ENCODE measurements at regions not wholly inside any gene's neighbourhood (a gene's known extent, or its start where the extent isn't known, plus 50 kb on each side); places are given as distances from the start of the nearest gene placed in this dataset.

DNA sequence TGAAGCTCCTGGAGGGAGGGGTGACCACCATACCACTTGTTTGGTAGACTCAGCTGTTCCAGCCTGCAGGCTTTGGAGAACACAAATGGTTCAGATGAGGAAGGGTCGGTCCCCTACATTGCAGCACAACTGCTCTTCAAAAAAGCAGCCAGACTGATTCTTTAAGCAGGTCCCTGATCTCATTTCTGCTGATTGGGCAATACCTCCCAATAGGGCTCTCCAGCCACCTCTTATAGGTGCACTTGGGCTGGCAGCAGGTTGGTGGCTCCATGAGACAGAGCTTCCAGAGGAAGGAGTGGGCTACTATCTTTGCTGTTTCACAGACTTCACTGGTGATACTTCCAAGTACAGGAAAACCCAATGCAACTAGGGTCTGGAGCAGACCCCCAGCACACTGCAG, 65.9 kb upstream of the PEX5L start:
- H3K4me2 ChIP-seq: no peak overlapping the region
- peaks cover 5% of the 10 kb centered on the region; the same call in 1 of the 2 replicates for H3K9me2 ChIP-seq (ENCODE audit: insufficient read depth)
- TF ChIP-seq ZNF462 (CRISPR knock-in tag; IDR thresholded peaks at IDR 0.05) (no peak), EZH2phosphoT487 (IDR thresholded peaks at IDR 0.05; ENCODE audit: unreplicated experiment) (no peak), CREB1 (CRISPR knock-in tag; IDR thresholded peaks at IDR 0.05; ENCODE audit: low read depth) (no peak), EZH2 (IDR thresholded peaks at IDR 0.05; ENCODE audit: low read depth, unreplicated experiment) (no peak), POLR2AphosphoS5 (IDR thresholded peaks at IDR 0.05; ENCODE audit: low read depth) (no peak), REST (IDR thresholded peaks at IDR 0.05; ENCODE audit: unreplicated experiment) (no peak), ZNF331 (CRISPR knock-in tag; IDR thresholded peaks at IDR 0.05; ENCODE audit: low read depth) (no peak), JUNB (IDR thresholded peaks at IDR 0.05; ENCODE audit: unreplicated experiment) (no peak), ZNF114 (CRISPR knock-in tag; IDR thresholded peaks at IDR 0.05) (no peak), NANOG (IDR thresholded peaks at IDR 0.05; ENCODE audit: borderline replicate concordance) (no peak)
- TF ChIP-seq, protein P1, sequence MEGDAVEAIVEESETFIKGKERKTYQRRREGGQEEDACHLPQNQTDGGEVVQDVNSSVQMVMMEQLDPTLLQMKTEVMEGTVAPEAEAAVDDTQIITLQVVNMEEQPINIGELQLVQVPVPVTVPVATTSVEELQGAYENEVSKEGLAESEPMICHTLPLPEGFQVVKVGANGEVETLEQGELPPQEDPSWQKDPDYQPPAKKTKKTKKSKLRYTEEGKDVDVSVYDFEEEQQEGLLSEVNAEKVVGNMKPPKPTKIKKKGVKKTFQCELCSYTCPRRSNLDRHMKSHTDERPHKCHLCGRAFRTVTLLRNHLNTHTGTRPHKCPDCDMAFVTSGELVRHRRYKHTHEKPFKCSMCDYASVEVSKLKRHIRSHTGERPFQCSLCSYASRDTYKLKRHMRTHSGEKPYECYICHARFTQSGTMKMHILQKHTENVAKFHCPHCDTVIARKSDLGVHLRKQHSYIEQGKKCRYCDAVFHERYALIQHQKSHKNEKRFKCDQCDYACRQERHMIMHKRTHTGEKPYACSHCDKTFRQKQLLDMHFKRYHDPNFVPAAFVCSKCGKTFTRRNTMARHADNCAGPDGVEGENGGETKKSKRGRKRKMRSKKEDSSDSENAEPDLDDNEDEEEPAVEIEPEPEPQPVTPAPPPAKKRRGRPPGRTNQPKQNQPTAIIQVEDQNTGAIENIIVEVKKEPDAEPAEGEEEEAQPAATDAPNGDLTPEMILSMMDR (conservative IDR thresholded peaks at IDR 0.05; ENCODE audit: low read depth in 2 of 2): no peak
- TF ChIP-seq, protein P2, sequence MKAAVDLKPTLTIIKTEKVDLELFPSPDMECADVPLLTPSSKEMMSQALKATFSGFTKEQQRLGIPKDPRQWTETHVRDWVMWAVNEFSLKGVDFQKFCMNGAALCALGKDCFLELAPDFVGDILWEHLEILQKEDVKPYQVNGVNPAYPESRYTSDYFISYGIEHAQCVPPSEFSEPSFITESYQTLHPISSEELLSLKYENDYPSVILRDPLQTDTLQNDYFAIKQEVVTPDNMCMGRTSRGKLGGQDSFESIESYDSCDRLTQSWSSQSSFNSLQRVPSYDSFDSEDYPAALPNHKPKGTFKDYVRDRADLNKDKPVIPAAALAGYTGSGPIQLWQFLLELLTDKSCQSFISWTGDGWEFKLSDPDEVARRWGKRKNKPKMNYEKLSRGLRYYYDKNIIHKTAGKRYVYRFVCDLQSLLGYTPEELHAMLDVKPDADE (IDR thresholded peaks at IDR 0.05): no peak
- no peak for ATAC-seq
- no peaks in the 10 kb centered on the region for H3F3A ChIP-seq (replicated peaks; ENCODE audit: low read depth)
- no peaks in the 10 kb centered on the region for H3K79me2 ChIP-seq (replicated peaks; ENCODE audit: insufficient read depth)
- DNase-seq (ENCODE audit: low spot score): no peak
- no peaks in the 10 kb centered on the region for H4K20me1 ChIP-seq (replicated peaks; ENCODE audit: insufficient read depth)
- Mint-ChIP-seq H3K4me3 (no peak overlapping the region), H3K4me1 (peaks cover 11% of the 10 kb centered on the region), H3K36me3 (ENCODE audit: low read depth) (no peaks in the 10 kb centered on the region), H3K27me3 (ENCODE audit: insufficient read depth, low read depth, poor library complexity) (no peaks in the 10 kb centered on the region), H3K9me3 (no peaks in the 10 kb centered on the region), H3K27ac (no peak overlapping the region)
- no peaks in the 10 kb centered on the region for H3K4me1 ChIP-seq (ENCODE audit: insufficient read depth)
- H3K36me3 ChIP-seq (ENCODE audit: insufficient read depth): no peaks in the 10 kb centered on the region
- no peak overlapping the region for H3K4me3 ChIP-seq
- no peaks in the 10 kb centered on the region for H3K27me3 ChIP-seq (ENCODE audit: insufficient read depth)
- no peak overlapping the region; the same call in 1 of the 2 replicates for H2AFZ ChIP-seq
- no peak overlapping the region for H3K27ac ChIP-seq (ENCODE audit: low read depth)

Measured in GM23338 (cell line).